ENCODE measurements at regions not wholly inside any gene's neighbourhood (a gene's known extent, or its start where the extent isn't known, plus 50 kb on each side); places are given as distances from the start of the nearest gene placed in this dataset.

- Histone ChIP-seq H3K9ac (ENCODE audit: low read length) (no peak overlapping the region), H3K4me1 (ENCODE audit: control insufficient read depth, insufficient read depth, low read length) (no peaks in the 10 kb centered on the region), H3K4me3 (ENCODE audit: low read depth, low read length) (no peak overlapping the region), H3K36me3 (ENCODE audit: control insufficient read depth, insufficient read depth, low read length) (no peaks in the 10 kb centered on the region), H3K9me3 (ENCODE audit: control insufficient read depth, insufficient read depth, low read depth, low read length) (peaks cover 25% of the 10 kb centered on the region), H3K27me3 (ENCODE audit: control insufficient read depth, insufficient read depth, low read length) (no peaks in the 10 kb centered on the region), H3K27ac (ENCODE audit: low read depth, low read length) (no peak overlapping the region)
Observed at GRCh38 chr7:17460665-17461064, 162.2 kb downstream of the AHR start.

- H3K9me3 ChIP-seq (ENCODE audit: control insufficient read depth, insufficient read depth, low read depth, low read length) = peaks cover 25% of the 10 kb centered on the region
- no peak overlapping the region for H3K4me3 ChIP-seq (ENCODE audit: low read depth, low read length)
- no peak overlapping the region for H3K27ac ChIP-seq (ENCODE audit: low read depth, low read length)
- no peaks in the 10 kb centered on the region for H3K27me3 ChIP-seq (ENCODE audit: control insufficient read depth, insufficient read depth, low read length)
- no peaks in the 10 kb centered on the region for H3K4me1 ChIP-seq (ENCODE audit: control insufficient read depth, insufficient read depth, low read length)
- no peak overlapping the region for H3K9ac ChIP-seq (ENCODE audit: low read length)
- H3K36me3 ChIP-seq (ENCODE audit: control insufficient read depth, insufficient read depth, low read length) = no peaks in the 10 kb centered on the region
Observed at GRCh38 chr7:17462131-17462631, 163.7 kb downstream of the AHR start.

- Histone ChIP-seq H3K27me3 (ENCODE audit: control insufficient read depth, insufficient read depth, low read length) (no peaks in the 10 kb centered on the region), H3K27ac (ENCODE audit: low read depth, low read length) (no peak overlapping the region), H3K9me3 (ENCODE audit: control insufficient read depth, insufficient read depth, low read depth, low read length) (peaks cover 15% of the 10 kb centered on the region), H3K36me3 (ENCODE audit: control insufficient read depth, insufficient read depth, low read length) (no peaks in the 10 kb centered on the region), H3K4me1 (ENCODE audit: control insufficient read depth, insufficient read depth, low read length) (no peaks in the 10 kb centered on the region), H3K4me3 (ENCODE audit: low read depth, low read length) (no peak overlapping the region), H3K9ac (ENCODE audit: low read length) (no peak overlapping the region)
Observed at GRCh38 chr7:17463511-17464085, 165.1 kb downstream of the AHR start.

- H3K9ac ChIP-seq (ENCODE audit: low read length) = no peak overlapping the region
- no peaks in the 10 kb centered on the region for H3K36me3 ChIP-seq (ENCODE audit: control insufficient read depth, insufficient read depth, low read length)
- no peak overlapping the region for H3K4me3 ChIP-seq (ENCODE audit: low read depth, low read length)
- H3K9me3 ChIP-seq (ENCODE audit: control insufficient read depth, insufficient read depth, low read depth, low read length) = no peaks in the 10 kb centered on the region
- H3K27me3 ChIP-seq (ENCODE audit: control insufficient read depth, insufficient read depth, low read length) = no peaks in the 10 kb centered on the region
- H3K27ac ChIP-seq (ENCODE audit: low read depth, low read length) = no peak overlapping the region
- H3K4me1 ChIP-seq (ENCODE audit: control insufficient read depth, insufficient read depth, low read length) = no peaks in the 10 kb centered on the region
Observed at GRCh38 chr7:17466216-17466615, 167.8 kb downstream of the AHR start.

- Histone ChIP-seq H3K9ac (ENCODE audit: low read length) (no peak overlapping the region), H3K27ac (ENCODE audit: low read depth, low read length) (no peak overlapping the region), H3K27me3 (ENCODE audit: control insufficient read depth, insufficient read depth, low read length) (no peaks in the 10 kb centered on the region), H3K4me3 (ENCODE audit: low read depth, low read length) (no peak overlapping the region), H3K36me3 (ENCODE audit: control insufficient read depth, insufficient read depth, low read length) (no peaks in the 10 kb centered on the region), H3K9me3 (ENCODE audit: control insufficient read depth, insufficient read depth, low read depth, low read length) (no peaks in the 10 kb centered on the region), H3K4me1 (ENCODE audit: control insufficient read depth, insufficient read depth, low read length) (no peaks in the 10 kb centered on the region)
Observed at GRCh38 chr7:17467386-17467945, 169.0 kb downstream of the AHR start.

GRCh38 chr7:17471325-17471724 is 172.9 kb downstream of the AHR start:
- Histone ChIP-seq H3K4me3 (ENCODE audit: low read depth, low read length) (no peak overlapping the region), H3K9me3 (ENCODE audit: control insufficient read depth, insufficient read depth, low read depth, low read length) (no peaks in the 10 kb centered on the region), H3K4me1 (ENCODE audit: control insufficient read depth, insufficient read depth, low read length) (no peaks in the 10 kb centered on the region), H3K9ac (ENCODE audit: low read length) (no peak overlapping the region), H3K27ac (ENCODE audit: low read depth, low read length) (no peak overlapping the region), H3K36me3 (ENCODE audit: control insufficient read depth, insufficient read depth, low read length) (no peaks in the 10 kb centered on the region), H3K27me3 (ENCODE audit: control insufficient read depth, insufficient read depth, low read length) (no peaks in the 10 kb centered on the region)

GRCh38 chr7:17472518-17472917 is 174.1 kb downstream of the AHR start:
- H3K4me3 ChIP-seq (ENCODE audit: low read depth, low read length) = no peak overlapping the region
- no peak overlapping the region for H3K9ac ChIP-seq (ENCODE audit: low read length)

GRCh38 chr7:17472939-17473338 is 174.5 kb downstream of the AHR start:
- H3K27me3 ChIP-seq (ENCODE audit: control insufficient read depth, insufficient read depth, low read length) = no peaks in the 10 kb centered on the region
- no peaks in the 10 kb centered on the region for H3K36me3 ChIP-seq (ENCODE audit: control insufficient read depth, insufficient read depth, low read length)
- H3K9me3 ChIP-seq (ENCODE audit: control insufficient read depth, insufficient read depth, low read depth, low read length) = no peaks in the 10 kb centered on the region
- H3K4me3 ChIP-seq (ENCODE audit: low read depth, low read length) = no peak overlapping the region
- no peak overlapping the region for H3K9ac ChIP-seq (ENCODE audit: low read length)
- no peaks in the 10 kb centered on the region for H3K4me1 ChIP-seq (ENCODE audit: control insufficient read depth, insufficient read depth, low read length)
- no peak overlapping the region for H3K27ac ChIP-seq (ENCODE audit: low read depth, low read length)

More at GRCh38 chr7:17472518-17472917, 174.1 kb downstream of the AHR start:
- no peak overlapping the region for H3K27ac ChIP-seq (ENCODE audit: low read depth, low read length)
- no peaks in the 10 kb centered on the region for H3K9me3 ChIP-seq (ENCODE audit: control insufficient read depth, insufficient read depth, low read depth, low read length)
- no peaks in the 10 kb centered on the region for H3K36me3 ChIP-seq (ENCODE audit: control insufficient read depth, insufficient read depth, low read length)
- H3K27me3 ChIP-seq (ENCODE audit: control insufficient read depth, insufficient read depth, low read length) = no peaks in the 10 kb centered on the region
- H3K4me1 ChIP-seq (ENCODE audit: control insufficient read depth, insufficient read depth, low read length) = no peaks in the 10 kb centered on the region

GRCh38 chr7:17474724-17475344 is 176.4 kb downstream of the AHR start:
- Histone ChIP-seq H3K27ac (ENCODE audit: low read depth, low read length) (no peak overlapping the region), H3K4me3 (ENCODE audit: low read depth, low read length) (no peak overlapping the region), H3K27me3 (ENCODE audit: control insufficient read depth, insufficient read depth, low read length) (no peaks in the 10 kb centered on the region)

GRCh38 chr7:17477182-17477581 is 178.7 kb downstream of the AHR start:
- no peaks in the 10 kb centered on the region for H3K9me3 ChIP-seq (ENCODE audit: control insufficient read depth, insufficient read depth, low read depth, low read length)
- H3K9ac ChIP-seq (ENCODE audit: low read length) = no peak overlapping the region
- no peaks in the 10 kb centered on the region for H3K27me3 ChIP-seq (ENCODE audit: control insufficient read depth, insufficient read depth, low read length)

More at GRCh38 chr7:17474724-17475344, 176.4 kb downstream of the AHR start:
- Histone ChIP-seq H3K36me3 (ENCODE audit: control insufficient read depth, insufficient read depth, low read length) (no peaks in the 10 kb centered on the region), H3K9ac (ENCODE audit: low read length) (no peak overlapping the region), H3K9me3 (ENCODE audit: control insufficient read depth, insufficient read depth, low read depth, low read length) (no peaks in the 10 kb centered on the region), H3K4me1 (ENCODE audit: control insufficient read depth, insufficient read depth, low read length) (no peaks in the 10 kb centered on the region)

GRCh38 chr7:17481118-17481517 is 182.7 kb downstream of the AHR start:
- H3K9me3 ChIP-seq (ENCODE audit: control insufficient read depth, insufficient read depth, low read depth, low read length) = no peaks in the 10 kb centered on the region
- H3K9ac ChIP-seq (ENCODE audit: low read length) = no peak overlapping the region
- H3K27me3 ChIP-seq (ENCODE audit: control insufficient read depth, insufficient read depth, low read length) = no peaks in the 10 kb centered on the region
- H3K4me1 ChIP-seq (ENCODE audit: control insufficient read depth, insufficient read depth, low read length) = no peaks in the 10 kb centered on the region
- no peaks in the 10 kb centered on the region for H3K36me3 ChIP-seq (ENCODE audit: control insufficient read depth, insufficient read depth, low read length)
- H3K27ac ChIP-seq (ENCODE audit: low read depth, low read length) = no peak overlapping the region
- no peak overlapping the region for H3K4me3 ChIP-seq (ENCODE audit: low read depth, low read length)

More at GRCh38 chr7:17477182-17477581, 178.7 kb downstream of the AHR start:
- Histone ChIP-seq H3K27ac (ENCODE audit: low read depth, low read length) (no peak overlapping the region), H3K4me1 (ENCODE audit: control insufficient read depth, insufficient read depth, low read length) (no peaks in the 10 kb centered on the region), H3K4me3 (ENCODE audit: low read depth, low read length) (no peak overlapping the region), H3K36me3 (ENCODE audit: control insufficient read depth, insufficient read depth, low read length) (no peaks in the 10 kb centered on the region)

Data from HUES6 (cell line).